GM12865 (cell line): ENCODE measurements at regions not wholly inside any gene's neighbourhood (a gene's known extent, or its start where the extent isn't known, plus 50 kb on each side); places are given as distances from the start of the nearest gene placed in this dataset.
"Not testable (repeated sequence)": the region's sequence is repeated elsewhere in the genome, so short reads cannot be mapped to it uniquely, and the experiment has no call there.

Experiments used
- DNase-seq: peaks from one replicate; pipeline ENCODE4 v3.0.0; 2010; ENCODE audit warnings: low read depth
- H3K4me3 ChIP-seq: 2 replicates; pipeline ENCODE4 v1.5.1; 2011; ENCODE audit warnings: mild to moderate bottlenecking, low read depth, low read length, control low read depth
- TF ChIP-seq, protein P1 (sequence below): IDR thresholded peaks from 2 replicates; pipeline ENCODE4 v1.5.1; 2011; ENCODE audit warnings: low read length, control low read depth, low read depth, inconsistent platforms; ENCODE audit not compliant: insufficient read depth; ENCODE audit errors: missing control alignments

DNA sequence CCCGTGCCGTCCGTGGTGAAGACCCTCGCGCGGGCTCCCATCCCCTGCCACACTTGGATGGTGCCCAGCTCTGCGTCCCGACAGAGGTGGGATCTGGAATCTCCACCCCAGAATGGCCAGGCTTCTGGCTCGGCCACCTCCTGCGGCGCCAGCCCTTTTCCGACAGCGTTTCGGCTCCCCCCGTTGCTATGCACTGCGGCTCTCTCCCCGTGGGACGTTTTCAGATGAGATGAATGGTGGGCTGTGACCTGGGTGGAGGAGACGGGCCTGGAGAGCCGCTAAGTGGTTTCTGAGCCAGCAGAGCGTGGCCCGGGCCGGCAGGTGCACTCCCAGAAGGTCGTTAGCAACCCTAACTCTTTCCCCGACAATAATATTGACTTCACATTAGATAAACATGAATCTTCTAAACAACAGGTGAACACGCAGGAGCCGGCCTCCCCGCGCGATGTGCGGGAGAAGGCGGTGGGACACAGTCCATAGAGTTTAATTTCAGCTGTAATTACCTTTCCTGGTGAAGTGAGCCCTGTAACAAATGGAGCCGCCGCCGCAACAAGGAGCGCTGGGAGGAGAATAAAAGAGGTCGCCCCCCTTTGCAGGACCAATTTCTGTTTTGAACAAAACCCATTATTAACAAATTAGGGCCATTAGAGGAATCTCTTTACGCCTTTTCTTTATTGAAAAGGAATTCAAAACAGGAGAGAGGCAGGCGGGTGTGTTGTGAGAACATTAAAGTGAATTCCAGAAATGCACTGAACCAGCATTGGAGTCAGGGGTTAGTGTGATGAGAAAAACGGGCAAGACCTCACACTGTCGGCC, 294.3 kb upstream of the PFKP start:
- TF ChIP-seq, protein P1, sequence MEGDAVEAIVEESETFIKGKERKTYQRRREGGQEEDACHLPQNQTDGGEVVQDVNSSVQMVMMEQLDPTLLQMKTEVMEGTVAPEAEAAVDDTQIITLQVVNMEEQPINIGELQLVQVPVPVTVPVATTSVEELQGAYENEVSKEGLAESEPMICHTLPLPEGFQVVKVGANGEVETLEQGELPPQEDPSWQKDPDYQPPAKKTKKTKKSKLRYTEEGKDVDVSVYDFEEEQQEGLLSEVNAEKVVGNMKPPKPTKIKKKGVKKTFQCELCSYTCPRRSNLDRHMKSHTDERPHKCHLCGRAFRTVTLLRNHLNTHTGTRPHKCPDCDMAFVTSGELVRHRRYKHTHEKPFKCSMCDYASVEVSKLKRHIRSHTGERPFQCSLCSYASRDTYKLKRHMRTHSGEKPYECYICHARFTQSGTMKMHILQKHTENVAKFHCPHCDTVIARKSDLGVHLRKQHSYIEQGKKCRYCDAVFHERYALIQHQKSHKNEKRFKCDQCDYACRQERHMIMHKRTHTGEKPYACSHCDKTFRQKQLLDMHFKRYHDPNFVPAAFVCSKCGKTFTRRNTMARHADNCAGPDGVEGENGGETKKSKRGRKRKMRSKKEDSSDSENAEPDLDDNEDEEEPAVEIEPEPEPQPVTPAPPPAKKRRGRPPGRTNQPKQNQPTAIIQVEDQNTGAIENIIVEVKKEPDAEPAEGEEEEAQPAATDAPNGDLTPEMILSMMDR, result no peak
- DNase-seq, result no peak
- no peak overlapping the region for H3K4me3 ChIP-seq

DNA sequence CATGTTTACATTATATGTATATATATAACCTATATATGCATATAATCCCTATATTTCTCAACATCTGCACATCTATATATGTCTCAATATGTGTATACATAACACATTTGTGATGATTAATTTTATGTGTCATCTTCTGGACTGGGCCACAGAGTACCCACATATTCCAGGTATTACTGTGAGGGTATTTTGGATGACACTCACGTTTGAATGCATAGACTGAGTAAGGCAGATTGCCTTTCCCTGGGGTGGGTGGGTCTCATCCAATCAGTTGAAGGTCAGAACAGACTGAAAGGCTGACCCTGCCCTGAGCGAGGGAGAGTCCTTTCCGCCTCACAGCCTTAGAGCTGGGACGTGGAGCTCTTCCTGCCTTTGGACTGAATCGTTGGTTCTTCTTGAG, 295.2 kb upstream of the PFKP start:
- TF ChIP-seq, protein P1, result no peak
- H3K4me3 ChIP-seq, result no peak overlapping the region
- no peak for DNase-seq

DNA sequence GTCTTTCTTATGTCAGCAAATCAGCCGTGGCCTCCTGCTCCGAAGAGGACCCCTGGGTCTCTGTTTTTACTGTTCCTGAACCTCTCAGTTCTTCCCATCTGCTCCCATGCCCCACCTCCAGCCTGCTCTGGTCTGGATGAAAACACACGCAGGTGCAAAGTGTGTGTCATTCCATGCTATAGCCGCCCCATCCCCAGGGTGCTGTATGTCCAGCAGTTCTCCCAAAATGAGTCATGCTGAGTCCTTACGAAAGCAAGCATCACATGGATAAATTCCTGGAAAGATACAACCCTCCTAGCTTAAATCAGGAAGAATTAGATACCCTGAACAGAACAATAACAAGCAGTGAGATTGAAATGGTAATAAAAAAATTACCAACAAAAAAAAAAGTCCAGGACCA, 300.1 kb upstream of the PFKP start:
- DNase-seq, H3K4me3 ChIP-seq: not testable (repeated sequence)

DNA sequence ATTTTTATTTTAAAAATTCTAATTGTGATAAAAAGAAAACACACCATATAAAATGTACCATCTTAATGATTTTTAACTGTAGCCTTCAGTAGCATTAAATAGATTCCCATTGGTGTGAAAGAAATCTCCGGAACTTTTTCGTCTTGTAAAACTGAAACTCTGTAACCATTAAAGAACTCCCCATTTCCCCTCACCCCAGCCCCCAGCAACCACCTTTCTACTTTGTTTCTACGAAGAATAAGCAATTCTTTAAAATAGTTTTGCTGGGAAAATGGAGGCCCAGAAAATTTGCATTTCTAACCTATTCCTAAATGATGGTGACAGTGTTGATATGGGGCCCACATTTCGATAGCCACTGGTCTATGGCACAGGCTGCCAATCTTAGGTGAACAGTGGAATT, 305.4 kb upstream of the PFKP start:
- no peak overlapping the region for H3K4me3 ChIP-seq
- no peak for DNase-seq
- TF ChIP-seq, protein P1, result no peak

DNA sequence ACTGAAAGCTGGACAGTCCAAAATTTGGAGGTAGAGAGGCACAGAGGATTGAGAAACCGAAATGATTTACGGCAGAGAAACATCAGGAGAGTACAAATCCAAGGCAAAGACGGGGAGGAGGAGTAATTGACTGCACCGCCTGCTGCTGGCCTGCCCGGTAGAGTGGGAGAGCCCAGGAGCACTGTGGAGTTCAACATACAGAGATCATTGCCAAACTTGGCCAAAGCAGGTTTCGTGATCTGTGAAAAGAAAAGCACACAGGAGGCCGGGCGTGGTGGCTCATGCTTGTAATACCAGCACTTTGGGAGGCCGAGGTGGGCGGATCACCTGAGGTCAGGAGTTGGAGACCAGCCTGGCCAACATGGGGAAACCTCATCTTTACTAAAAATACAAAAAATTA, 306.0 kb upstream of the PFKP start:
- no peak for DNase-seq
- no peak overlapping the region for H3K4me3 ChIP-seq
- TF ChIP-seq, protein P1, result no peak

DNA sequence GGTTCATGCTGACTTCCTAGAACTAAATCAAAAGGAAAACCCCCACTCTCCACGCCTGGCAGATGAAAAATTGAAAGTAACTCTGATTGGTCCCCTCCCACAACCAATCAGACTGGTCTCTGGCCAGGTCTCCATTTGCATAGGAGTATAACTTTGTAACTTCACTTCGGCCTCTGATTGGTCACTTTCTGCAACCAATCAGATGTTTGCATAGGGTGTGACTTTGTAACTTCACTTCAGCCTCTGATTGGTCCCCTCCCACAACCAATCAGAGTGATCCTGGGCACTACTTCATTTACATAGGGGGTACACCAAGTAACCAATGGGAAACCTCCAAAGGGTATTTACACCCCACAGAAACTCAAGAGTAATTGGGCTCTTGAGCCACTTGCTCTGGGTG, 306.6 kb upstream of the PFKP start:
- peak; percentile 7 for DNase-seq
- no peak overlapping the region for H3K4me3 ChIP-seq

DNA sequence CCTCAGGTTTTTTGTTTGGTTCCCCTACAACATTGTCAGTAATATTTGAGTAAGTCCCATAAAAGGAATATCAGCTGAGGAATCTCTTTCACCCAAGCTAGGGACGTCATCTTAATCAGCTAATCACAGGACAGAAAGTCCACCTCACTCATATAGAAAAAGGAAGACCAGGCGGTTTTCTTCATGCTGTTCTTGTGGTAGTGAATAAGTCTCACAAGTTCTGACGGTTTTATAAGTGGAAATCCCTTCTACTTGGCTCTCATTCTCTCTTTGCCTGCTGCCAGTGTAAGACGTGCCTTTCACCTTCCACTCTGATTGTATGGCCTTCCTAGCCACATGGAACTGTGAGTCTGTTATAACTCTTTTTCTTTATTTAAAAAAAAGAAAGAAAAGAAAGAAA, 308.1 kb upstream of the PFKP start:
- peak; percentile 3 for DNase-seq
- no peak overlapping the region for H3K4me3 ChIP-seq
- TF ChIP-seq, protein P1, result no peak

More for the DNA sequence above, 306.6 kb upstream of the PFKP start:
- TF ChIP-seq, protein P1, result no peak
